K562 (cell line): ENCODE measurements at regions not wholly inside any gene's neighbourhood (a gene's known extent, or its start where the extent isn't known, plus 50 kb on each side); places are given as distances from the start of the nearest gene placed in this dataset.
A peak's percentile ranks its signal among the peaks of the same experiment; 100 is the strongest.

Experiments used
- DACH1 ChIP-seq: fragments of 450-650 bp; IDR thresholded peaks from 2 replicates; pipeline ENCODE4 v1.6.1; 2018; ENCODE audit not compliant: partially characterized antibody
- FOXJ3 ChIP-seq: sonication (generic); formaldehyde crosslinking; IDR thresholded peaks from 2 replicates; pipeline ENCODE4 v1.4.0; 2020; ENCODE audit warnings: mild to moderate bottlenecking, missing genetic modification reagents
- HNRNPLL ChIP-seq: fragments of 200-400 bp; formaldehyde crosslinking; IDR thresholded peaks from 2 replicates; pipeline ENCODE4 v1.6.1; 2017; ENCODE audit warnings: low read length, low read depth, mild to moderate bottlenecking; ENCODE audit not compliant: poor library complexity, severe bottlenecking
- LEF1 ChIP-seq: fragments of 450-650 bp; IDR thresholded peaks from 2 replicates; pipeline ENCODE4 v1.6.1; 2016; ENCODE audit warnings: mild to moderate bottlenecking
- MAFG ChIP-seq: fragments of 450-650 bp; conservative IDR thresholded peaks from 2 replicates; pipeline ENCODE4 v1.6.1; 2016; ENCODE audit warnings: missing genetic modification characterization, missing compliant biosample characterization
- PCBP2 ChIP-seq: fragments of 200-400 bp; formaldehyde crosslinking; IDR thresholded peaks from 2 replicates; pipeline ENCODE4 v1.6.1; 2018; ENCODE audit warnings: low read length, low read depth, mild to moderate bottlenecking, moderate library complexity; ENCODE audit not compliant: poor library complexity, severe bottlenecking
- SMARCA4 ChIP-seq: fragments of 450-650 bp; IDR thresholded peaks from 2 replicates; pipeline ENCODE4 v1.6.1; 2016
- SMARCE1 ChIP-seq: fragments of 450-650 bp; IDR thresholded peaks from 2 replicates; pipeline ENCODE4 v1.7.1; 2016; ENCODE audit warnings: mild to moderate bottlenecking
- ZNF174 ChIP-seq: fragments of 250-450 bp; sonication (Bioruptor Pico); IDR thresholded peaks from 2 replicates; pipeline ENCODE4 v1.4.0; 2020; ENCODE audit warnings: mild to moderate bottlenecking
- ZNF23 ChIP-seq: fragments of 250-450 bp; sonication (Bioruptor Pico); IDR thresholded peaks from 2 replicates; pipeline ENCODE4 v1.4.0; 2020; ENCODE audit warnings: mild to moderate bottlenecking
- ZNF24 ChIP-seq: fragments of 450-650 bp; IDR thresholded peaks from 2 replicates; pipeline ENCODE4 v1.6.1; 2016
- ZNF384 ChIP-seq: IDR thresholded peaks from 2 replicates; pipeline ENCODE4 v1.6.1; 2012; ENCODE audit warnings: low read depth, low read length, improper control_type of control experiment
- ZNF41 ChIP-seq: fragments of 250-450 bp; sonication (Bioruptor Pico); conservative IDR thresholded peaks from 2 replicates; pipeline ENCODE4 v1.4.0; 2020; ENCODE audit warnings: mild to moderate bottlenecking
- ZNF699 ChIP-seq: fragments of 250-450 bp; sonication (Bioruptor Pico); IDR thresholded peaks from 2 replicates; pipeline ENCODE4 v1.8.0; 2021; ENCODE audit warnings: mild to moderate bottlenecking, moderate library complexity; ENCODE audit not compliant: insufficient replicate concordance
- TF ChIP-seq, protein P1 (sequence below): fragments of 250-450 bp; sonication (Bioruptor Pico); IDR thresholded peaks from 2 replicates; pipeline ENCODE4 v1.4.0; 2020; ENCODE audit warnings: mild to moderate bottlenecking, moderate library complexity
- TF ChIP-seq, protein P2 (sequence below), 2 experiments: IDR thresholded peaks; 2 replicates each; pipeline ENCODE4 v1.6.1; 2012; ENCODE audit warnings: improper control_type of control experiment in 2 of 2, low read depth in 2 of 2, low read length in 2 of 2, borderline replicate concordance in 1 of 2
- TF ChIP-seq, protein P3 (sequence below): sonication (generic); formaldehyde crosslinking; IDR thresholded peaks from 2 replicates; pipeline ENCODE4 v1.8.0; 2023; ENCODE audit warnings: missing genetic modification reagents, mild to moderate bottlenecking, borderline replicate concordance
- TF ChIP-seq, protein P4 (sequence below): fragments of 450-650 bp; formaldehyde crosslinking; IDR thresholded peaks from 2 replicates; pipeline ENCODE4 v1.4.0; 2022; ENCODE audit warnings: missing genetic modification characterization

DNA sequence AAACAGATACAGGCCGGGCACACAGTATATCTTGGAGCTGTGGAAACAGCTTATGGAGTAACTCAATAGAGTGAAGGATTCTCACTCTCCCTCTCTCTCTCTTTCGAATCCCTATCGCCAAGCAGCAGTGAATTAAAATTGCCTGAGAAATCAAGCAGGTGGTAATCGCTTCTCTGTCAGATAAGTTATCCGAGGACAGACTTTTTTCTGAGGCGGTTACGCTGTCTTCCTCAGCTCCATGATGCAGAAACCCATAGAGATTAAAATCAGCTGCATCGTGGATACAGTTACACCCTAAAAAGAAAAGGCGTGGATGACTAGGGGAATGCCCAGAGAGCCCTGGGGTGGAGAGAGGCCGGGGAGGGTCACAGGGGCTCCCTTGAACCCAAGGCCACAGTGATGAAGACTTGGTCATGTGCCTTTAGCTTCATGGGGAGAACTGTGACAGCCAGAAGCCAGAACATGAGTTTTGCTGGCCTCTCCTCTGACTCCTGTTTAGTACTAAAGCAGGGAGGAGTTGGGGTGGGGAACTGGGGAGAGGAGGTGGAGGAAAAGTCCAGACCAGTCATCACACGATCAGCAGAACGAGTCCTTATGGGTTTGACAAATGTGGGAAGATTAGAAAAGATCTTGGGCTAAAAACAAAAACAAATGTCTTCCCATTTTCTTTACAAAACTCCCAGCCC is 138.8 kb upstream of the JARID2 start (continued):
- TF ChIP-seq LEF1 (peak; percentile 73; the same call in 1 of the 2 replicates), PCBP2 (no peak), DACH1 (no peak), ZNF23 (CRISPR knock-in tag) (0 out of 2 replicates have a peak, but pooled peaks have one; percentile 47), ZNF24 (no peak), ZNF41 (no peak), MAFG (no peak), SMARCA4 (peak; percentile 78), SMARCE1 (no peak; the same call in none of the 2 replicates), ZNF699 (no peak), ZNF384 (no peak), FOXJ3 (CRISPR knock-in tag) (no peak), HNRNPLL (peak; percentile 35), ZNF174 (CRISPR knock-in tag) (no peak)
- TF ChIP-seq, protein P1, sequence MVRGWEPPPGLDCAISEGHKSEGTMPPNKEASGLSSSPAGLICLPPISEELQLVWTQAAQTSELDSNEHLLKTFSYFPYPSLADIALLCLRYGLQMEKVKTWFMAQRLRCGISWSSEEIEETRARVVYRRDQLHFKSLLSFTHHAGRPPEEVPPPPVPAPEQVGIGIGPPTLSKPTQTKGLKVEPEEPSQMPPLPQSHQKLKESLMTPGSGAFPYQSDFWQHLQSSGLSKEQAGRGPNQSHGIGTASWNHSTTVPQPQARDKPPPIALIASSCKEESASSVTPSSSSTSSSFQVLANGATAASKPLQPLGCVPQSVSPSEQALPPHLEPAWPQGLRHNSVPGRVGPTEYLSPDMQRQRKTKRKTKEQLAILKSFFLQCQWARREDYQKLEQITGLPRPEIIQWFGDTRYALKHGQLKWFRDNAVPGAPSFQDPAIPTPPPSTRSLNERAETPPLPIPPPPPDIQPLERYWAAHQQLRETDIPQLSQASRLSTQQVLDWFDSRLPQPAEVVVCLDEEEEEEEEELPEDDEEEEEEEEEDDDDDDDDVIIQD, result no peak
- TF ChIP-seq, protein P2, sequence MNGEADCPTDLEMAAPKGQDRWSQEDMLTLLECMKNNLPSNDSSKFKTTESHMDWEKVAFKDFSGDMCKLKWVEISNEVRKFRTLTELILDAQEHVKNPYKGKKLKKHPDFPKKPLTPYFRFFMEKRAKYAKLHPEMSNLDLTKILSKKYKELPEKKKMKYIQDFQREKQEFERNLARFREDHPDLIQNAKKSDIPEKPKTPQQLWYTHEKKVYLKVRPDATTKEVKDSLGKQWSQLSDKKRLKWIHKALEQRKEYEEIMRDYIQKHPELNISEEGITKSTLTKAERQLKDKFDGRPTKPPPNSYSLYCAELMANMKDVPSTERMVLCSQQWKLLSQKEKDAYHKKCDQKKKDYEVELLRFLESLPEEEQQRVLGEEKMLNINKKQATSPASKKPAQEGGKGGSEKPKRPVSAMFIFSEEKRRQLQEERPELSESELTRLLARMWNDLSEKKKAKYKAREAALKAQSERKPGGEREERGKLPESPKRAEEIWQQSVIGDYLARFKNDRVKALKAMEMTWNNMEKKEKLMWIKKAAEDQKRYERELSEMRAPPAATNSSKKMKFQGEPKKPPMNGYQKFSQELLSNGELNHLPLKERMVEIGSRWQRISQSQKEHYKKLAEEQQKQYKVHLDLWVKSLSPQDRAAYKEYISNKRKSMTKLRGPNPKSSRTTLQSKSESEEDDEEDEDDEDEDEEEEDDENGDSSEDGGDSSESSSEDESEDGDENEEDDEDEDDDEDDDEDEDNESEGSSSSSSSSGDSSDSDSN (IDR thresholded peaks at IDR 0.05; ENCODE audit: borderline replicate concordance in 1 of 2, low read depth in 2 of 2, low read length in 2 of 2), result no peak
- TF ChIP-seq, protein P3, sequence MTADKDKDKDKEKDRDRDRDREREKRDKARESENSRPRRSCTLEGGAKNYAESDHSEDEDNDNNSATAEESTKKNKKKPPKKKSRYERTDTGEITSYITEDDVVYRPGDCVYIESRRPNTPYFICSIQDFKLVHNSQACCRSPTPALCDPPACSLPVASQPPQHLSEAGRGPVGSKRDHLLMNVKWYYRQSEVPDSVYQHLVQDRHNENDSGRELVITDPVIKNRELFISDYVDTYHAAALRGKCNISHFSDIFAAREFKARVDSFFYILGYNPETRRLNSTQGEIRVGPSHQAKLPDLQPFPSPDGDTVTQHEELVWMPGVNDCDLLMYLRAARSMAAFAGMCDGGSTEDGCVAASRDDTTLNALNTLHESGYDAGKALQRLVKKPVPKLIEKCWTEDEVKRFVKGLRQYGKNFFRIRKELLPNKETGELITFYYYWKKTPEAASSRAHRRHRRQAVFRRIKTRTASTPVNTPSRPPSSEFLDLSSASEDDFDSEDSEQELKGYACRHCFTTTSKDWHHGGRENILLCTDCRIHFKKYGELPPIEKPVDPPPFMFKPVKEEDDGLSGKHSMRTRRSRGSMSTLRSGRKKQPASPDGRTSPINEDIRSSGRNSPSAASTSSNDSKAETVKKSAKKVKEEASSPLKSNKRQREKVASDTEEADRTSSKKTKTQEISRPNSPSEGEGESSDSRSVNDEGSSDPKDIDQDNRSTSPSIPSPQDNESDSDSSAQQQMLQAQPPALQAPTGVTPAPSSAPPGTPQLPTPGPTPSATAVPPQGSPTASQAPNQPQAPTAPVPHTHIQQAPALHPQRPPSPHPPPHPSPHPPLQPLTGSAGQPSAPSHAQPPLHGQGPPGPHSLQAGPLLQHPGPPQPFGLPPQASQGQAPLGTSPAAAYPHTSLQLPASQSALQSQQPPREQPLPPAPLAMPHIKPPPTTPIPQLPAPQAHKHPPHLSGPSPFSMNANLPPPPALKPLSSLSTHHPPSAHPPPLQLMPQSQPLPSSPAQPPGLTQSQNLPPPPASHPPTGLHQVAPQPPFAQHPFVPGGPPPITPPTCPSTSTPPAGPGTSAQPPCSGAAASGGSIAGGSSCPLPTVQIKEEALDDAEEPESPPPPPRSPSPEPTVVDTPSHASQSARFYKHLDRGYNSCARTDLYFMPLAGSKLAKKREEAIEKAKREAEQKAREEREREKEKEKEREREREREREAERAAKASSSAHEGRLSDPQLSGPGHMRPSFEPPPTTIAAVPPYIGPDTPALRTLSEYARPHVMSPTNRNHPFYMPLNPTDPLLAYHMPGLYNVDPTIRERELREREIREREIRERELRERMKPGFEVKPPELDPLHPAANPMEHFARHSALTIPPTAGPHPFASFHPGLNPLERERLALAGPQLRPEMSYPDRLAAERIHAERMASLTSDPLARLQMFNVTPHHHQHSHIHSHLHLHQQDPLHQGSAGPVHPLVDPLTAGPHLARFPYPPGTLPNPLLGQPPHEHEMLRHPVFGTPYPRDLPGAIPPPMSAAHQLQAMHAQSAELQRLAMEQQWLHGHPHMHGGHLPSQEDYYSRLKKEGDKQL (CRISPR knock-in tag), result no peak
- TF ChIP-seq, protein P4, sequence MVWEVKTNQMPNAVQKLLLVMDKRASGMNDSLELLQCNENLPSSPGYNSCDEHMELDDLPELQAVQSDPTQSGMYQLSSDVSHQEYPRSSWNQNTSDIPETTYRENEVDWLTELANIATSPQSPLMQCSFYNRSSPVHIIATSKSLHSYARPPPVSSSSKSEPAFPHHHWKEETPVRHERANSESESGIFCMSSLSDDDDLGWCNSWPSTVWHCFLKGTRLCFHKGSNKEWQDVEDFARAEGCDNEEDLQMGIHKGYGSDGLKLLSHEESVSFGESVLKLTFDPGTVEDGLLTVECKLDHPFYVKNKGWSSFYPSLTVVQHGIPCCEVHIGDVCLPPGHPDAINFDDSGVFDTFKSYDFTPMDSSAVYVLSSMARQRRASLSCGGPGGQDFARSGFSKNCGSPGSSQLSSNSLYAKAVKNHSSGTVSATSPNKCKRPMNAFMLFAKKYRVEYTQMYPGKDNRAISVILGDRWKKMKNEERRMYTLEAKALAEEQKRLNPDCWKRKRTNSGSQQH, result no peak
